Neural cell (in vitro differentiated cells): ENCODE measurements at regions not wholly inside any gene's neighbourhood (a gene's known extent, or its start where the extent isn't known, plus 50 kb on each side); places are given as distances from the start of the nearest gene placed in this dataset.

Experiments
- H2AFZ ChIP-seq: fragments of 200-600, 300-800 bp; sonication (generic), shearing (Covaris generic); 2 replicates; pipeline ENCODE4 v1.6.0; 2014; ENCODE audit warnings: low read depth, mild to moderate bottlenecking, antibody characterized with exemption, low read length, moderate library complexity
- H3F3A ChIP-seq: fragments of 200-600 bp; shearing (Covaris generic); 2 replicates; pipeline ENCODE4 v1.6.1; 2016; ENCODE audit warnings: mild to moderate bottlenecking, moderate library complexity, mixed read lengths, antibody characterized with exemption, low read length; ENCODE audit not compliant: insufficient read depth, poor library complexity, severe bottlenecking
- H3K27ac ChIP-seq: fragments of 200-600, 300-800 bp; sonication (generic), shearing (Covaris generic); 2 replicates; pipeline ENCODE4 v1.5.1; 2014; ENCODE audit warnings: mild to moderate bottlenecking, low read length, moderate library complexity
- H3K27me3 ChIP-seq: fragments of 300-800, 200-600 bp; sonication (generic), shearing (Covaris generic); 2 replicates; pipeline ENCODE4 v1.6.0; 2014; ENCODE audit warnings: mild to moderate bottlenecking, low read depth, low read length, moderate library complexity; ENCODE audit not compliant: insufficient read depth
- H3K36me3 ChIP-seq: fragments of 300-800, 200-600 bp; sonication (generic), shearing (Covaris generic); 2 replicates; pipeline ENCODE4 v1.5.1; 2014; ENCODE audit warnings: mild to moderate bottlenecking, antibody characterized with exemption, low read length, moderate library complexity; ENCODE audit not compliant: insufficient read depth
- H3K4me2 ChIP-seq: fragments of 300-800, 200-600 bp; sonication (generic), shearing (Covaris generic); 2 replicates; pipeline ENCODE4 v1.6.0; 2014; ENCODE audit warnings: mild to moderate bottlenecking, low read length
- H3K4me3 ChIP-seq: fragments of 300-800, 200-600 bp; sonication (generic), shearing (Covaris generic); 2 replicates; pipeline ENCODE4 v1.5.1; 2014; ENCODE audit warnings: mild to moderate bottlenecking, low read length, moderate library complexity
- H3K79me2 ChIP-seq: fragments of 200-600 bp; shearing (Covaris generic); replicated peaks from 2 replicates; pipeline ENCODE4 v1.6.0; 2014; ENCODE audit warnings: mild to moderate bottlenecking, low read length, moderate library complexity; ENCODE audit not compliant: insufficient read depth
- H3K9ac ChIP-seq: fragments of 300-800, 200-600 bp; sonication (generic), shearing (Covaris generic); 2 replicates; pipeline ENCODE4 v1.6.1; 2016; ENCODE audit warnings: mild to moderate bottlenecking, low read length, mixed read lengths
- H3K9me2 ChIP-seq: fragments of 200-600 bp; shearing (Covaris generic); 2 replicates; pipeline ENCODE4 v1.6.1; 2016; ENCODE audit warnings: mild to moderate bottlenecking, low read length, mixed read lengths; ENCODE audit not compliant: insufficient read depth
- H3K9me3 ChIP-seq: fragments of 200-600, 300-800 bp; sonication (generic), shearing (Covaris generic); 2 replicates; pipeline ENCODE4 v1.6.1; 2016; ENCODE audit warnings: mild to moderate bottlenecking, mixed run types, low read length, moderate library complexity, mixed read lengths
- H4K20me1 ChIP-seq: fragments of 200-600 bp; shearing (Covaris generic); 2 replicates; pipeline ENCODE4 v1.6.1; 2016; ENCODE audit warnings: mild to moderate bottlenecking, mixed run types; ENCODE audit not compliant: insufficient read depth
- EP300 ChIP-seq: fragments of 450-650 bp; conservative IDR thresholded peaks from 2 replicates; pipeline ENCODE4 v1.6.1; 2014; ENCODE audit warnings: antibody characterized with exemption, mild to moderate bottlenecking, moderate library complexity; ENCODE audit not compliant: poor library complexity, severe bottlenecking
- EZH2 ChIP-seq: fragments of 200-600, 300-800 bp; shearing (Covaris generic), sonication (generic); IDR thresholded peaks from 2 replicates; pipeline ENCODE4 v1.6.1; 2014; ENCODE audit warnings: antibody characterized with exemption, low read length, borderline replicate concordance, mild to moderate bottlenecking; ENCODE audit not compliant: insufficient read depth, poor library complexity, severe bottlenecking
- MXI1 ChIP-seq: fragments of 450-650 bp; conservative IDR thresholded peaks from 2 replicates; pipeline ENCODE4 v1.6.1; 2014; ENCODE audit warnings: antibody characterized with exemption, mild to moderate bottlenecking; ENCODE audit not compliant: poor library complexity, severe bottlenecking
- POLR2AphosphoS5 ChIP-seq: IDR thresholded peaks from 2 replicates; pipeline ENCODE4 v1.6.1; 2012
- RAD21 ChIP-seq: fragments of 450-650 bp; conservative IDR thresholded peaks from 2 replicates; pipeline ENCODE4 v1.6.1; 2014; ENCODE audit warnings: antibody characterized with exemption, mild to moderate bottlenecking, moderate library complexity
- SMC3 ChIP-seq: fragments of 450-650 bp; conservative IDR thresholded peaks from 2 replicates; pipeline ENCODE4 v1.6.1; 2014; ENCODE audit warnings: antibody characterized with exemption, mild to moderate bottlenecking, moderate library complexity; ENCODE audit not compliant: poor library complexity
- TAF1 ChIP-seq: IDR thresholded peaks from 2 replicates; pipeline ENCODE4 v1.6.1; 2012; ENCODE audit warnings: low read depth
- TF ChIP-seq, protein P1 (sequence below): fragments of 450-650 bp; IDR thresholded peaks from 2 replicates; pipeline ENCODE4 v1.5.1; 2014; ENCODE audit warnings: antibody characterized with exemption, mild to moderate bottlenecking, moderate library complexity; ENCODE audit not compliant: poor library complexity, severe bottlenecking
- TF ChIP-seq, protein P2 (sequence below): IDR thresholded peaks from 2 replicates; pipeline ENCODE4 v1.6.1; 2012; ENCODE audit warnings: borderline replicate concordance

DNA sequence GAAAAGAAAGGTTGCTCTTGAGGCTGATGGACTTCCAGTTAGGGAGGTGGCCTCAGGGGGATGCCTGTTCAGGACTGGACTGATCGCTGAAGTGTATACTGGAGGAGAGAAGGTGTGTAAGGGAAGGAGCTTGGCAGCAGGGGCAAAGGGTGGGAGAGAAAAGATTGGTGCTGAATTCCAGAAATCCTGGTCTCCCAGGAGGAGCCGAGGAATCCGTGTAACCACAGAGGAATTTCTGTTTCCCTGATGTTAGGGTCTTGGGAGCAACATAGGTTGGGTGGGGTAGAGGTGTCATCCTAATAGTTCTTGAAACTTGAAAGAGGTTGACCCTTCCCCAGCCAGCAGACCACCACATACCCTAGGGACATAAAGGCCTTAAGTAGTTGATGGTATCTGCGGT lies 88.9 kb upstream of the PTPN3 start:
- Histone ChIP-seq H3K9ac (no peak overlapping the region), H4K20me1 (no peaks in the 10 kb centered on the region), H3K36me3 (no peaks in the 10 kb centered on the region), H3K79me2 (no peaks in the 10 kb centered on the region), H3K9me2 (no peaks in the 10 kb centered on the region), H3K4me2 (no peak overlapping the region), H2AFZ (no peak overlapping the region), H3K4me3 (no peak overlapping the region), H3K27me3 (no peaks in the 10 kb centered on the region), H3F3A (no peaks in the 10 kb centered on the region), H3K27ac (no peak overlapping the region), H3K9me3 (peaks cover 9% of the 10 kb centered on the region)
- TF ChIP-seq MXI1 (no peak), TAF1 (no peak), SMC3 (no peak), EZH2 (no peak)
- TF ChIP-seq, protein P1, sequence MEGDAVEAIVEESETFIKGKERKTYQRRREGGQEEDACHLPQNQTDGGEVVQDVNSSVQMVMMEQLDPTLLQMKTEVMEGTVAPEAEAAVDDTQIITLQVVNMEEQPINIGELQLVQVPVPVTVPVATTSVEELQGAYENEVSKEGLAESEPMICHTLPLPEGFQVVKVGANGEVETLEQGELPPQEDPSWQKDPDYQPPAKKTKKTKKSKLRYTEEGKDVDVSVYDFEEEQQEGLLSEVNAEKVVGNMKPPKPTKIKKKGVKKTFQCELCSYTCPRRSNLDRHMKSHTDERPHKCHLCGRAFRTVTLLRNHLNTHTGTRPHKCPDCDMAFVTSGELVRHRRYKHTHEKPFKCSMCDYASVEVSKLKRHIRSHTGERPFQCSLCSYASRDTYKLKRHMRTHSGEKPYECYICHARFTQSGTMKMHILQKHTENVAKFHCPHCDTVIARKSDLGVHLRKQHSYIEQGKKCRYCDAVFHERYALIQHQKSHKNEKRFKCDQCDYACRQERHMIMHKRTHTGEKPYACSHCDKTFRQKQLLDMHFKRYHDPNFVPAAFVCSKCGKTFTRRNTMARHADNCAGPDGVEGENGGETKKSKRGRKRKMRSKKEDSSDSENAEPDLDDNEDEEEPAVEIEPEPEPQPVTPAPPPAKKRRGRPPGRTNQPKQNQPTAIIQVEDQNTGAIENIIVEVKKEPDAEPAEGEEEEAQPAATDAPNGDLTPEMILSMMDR, result no peak

DNA sequence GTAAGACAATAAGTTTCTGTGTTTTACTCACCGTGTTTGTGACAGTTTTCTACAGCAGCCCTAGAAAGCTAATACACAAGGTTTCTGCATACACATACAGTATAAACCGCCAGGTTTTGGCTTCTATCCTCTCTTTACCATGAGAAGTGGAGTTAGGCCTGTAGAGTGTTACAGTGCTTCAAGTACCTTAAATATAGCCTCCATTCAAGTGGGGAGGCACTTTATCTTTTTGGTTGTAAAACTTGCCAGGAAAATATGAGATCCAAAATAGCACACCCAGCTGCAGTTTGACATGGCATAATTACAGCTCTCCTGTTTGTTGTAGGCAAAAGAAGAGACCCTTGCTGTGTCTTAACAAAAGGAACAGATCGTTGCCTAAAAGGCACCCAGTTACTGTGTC lies 90.3 kb upstream of the PTPN3 start:
- peaks cover 9% of the 10 kb centered on the region for H3K9me3 ChIP-seq
- TF ChIP-seq EP300, result no peak
- TF ChIP-seq, protein P2, sequence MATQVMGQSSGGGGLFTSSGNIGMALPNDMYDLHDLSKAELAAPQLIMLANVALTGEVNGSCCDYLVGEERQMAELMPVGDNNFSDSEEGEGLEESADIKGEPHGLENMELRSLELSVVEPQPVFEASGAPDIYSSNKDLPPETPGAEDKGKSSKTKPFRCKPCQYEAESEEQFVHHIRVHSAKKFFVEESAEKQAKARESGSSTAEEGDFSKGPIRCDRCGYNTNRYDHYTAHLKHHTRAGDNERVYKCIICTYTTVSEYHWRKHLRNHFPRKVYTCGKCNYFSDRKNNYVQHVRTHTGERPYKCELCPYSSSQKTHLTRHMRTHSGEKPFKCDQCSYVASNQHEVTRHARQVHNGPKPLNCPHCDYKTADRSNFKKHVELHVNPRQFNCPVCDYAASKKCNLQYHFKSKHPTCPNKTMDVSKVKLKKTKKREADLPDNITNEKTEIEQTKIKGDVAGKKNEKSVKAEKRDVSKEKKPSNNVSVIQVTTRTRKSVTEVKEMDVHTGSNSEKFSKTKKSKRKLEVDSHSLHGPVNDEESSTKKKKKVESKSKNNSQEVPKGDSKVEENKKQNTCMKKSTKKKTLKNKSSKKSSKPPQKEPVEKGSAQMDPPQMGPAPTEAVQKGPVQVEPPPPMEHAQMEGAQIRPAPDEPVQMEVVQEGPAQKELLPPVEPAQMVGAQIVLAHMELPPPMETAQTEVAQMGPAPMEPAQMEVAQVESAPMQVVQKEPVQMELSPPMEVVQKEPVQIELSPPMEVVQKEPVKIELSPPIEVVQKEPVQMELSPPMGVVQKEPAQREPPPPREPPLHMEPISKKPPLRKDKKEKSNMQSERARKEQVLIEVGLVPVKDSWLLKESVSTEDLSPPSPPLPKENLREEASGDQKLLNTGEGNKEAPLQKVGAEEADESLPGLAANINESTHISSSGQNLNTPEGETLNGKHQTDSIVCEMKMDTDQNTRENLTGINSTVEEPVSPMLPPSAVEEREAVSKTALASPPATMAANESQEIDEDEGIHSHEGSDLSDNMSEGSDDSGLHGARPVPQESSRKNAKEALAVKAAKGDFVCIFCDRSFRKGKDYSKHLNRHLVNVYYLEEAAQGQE, result no peak
- TF ChIP-seq EZH2, result no peak
- no peak for TF ChIP-seq SMC3
- TF ChIP-seq MXI1, result no peak
- no peak for TF ChIP-seq TAF1
- TF ChIP-seq RAD21, result no peak
- TF ChIP-seq POLR2AphosphoS5, result no peak
- TF ChIP-seq, protein P1, result no peak
- H3K27ac ChIP-seq, result no peak overlapping the region
- H3K27me3 ChIP-seq, result no peaks in the 10 kb centered on the region
- no peaks in the 10 kb centered on the region for H4K20me1 ChIP-seq
- no peak overlapping the region for H2AFZ ChIP-seq
- no peaks in the 10 kb centered on the region for H3K9me2 ChIP-seq
- no peaks in the 10 kb centered on the region for H3K79me2 ChIP-seq
- H3K4me2 ChIP-seq, result no peak overlapping the region
- H3K36me3 ChIP-seq, result no peaks in the 10 kb centered on the region
- H3K4me3 ChIP-seq, result no peak overlapping the region
- H3F3A ChIP-seq, result no peaks in the 10 kb centered on the region
- H3K9ac ChIP-seq, result no peak overlapping the region
